NCI-H82 treated with DMSO at 0.1 percent for 48 hours (cell line): ENCODE measurements at regions not wholly inside any gene's neighbourhood (a gene's known extent, or its start where the extent isn't known, plus 50 kb on each side); places are given as distances from the start of the nearest gene placed in this dataset.
"Not testable (repeated sequence)": the region's sequence is repeated elsewhere in the genome, so short reads cannot be mapped to it uniquely, and the experiment has no call there.

Experiments
- DNase-seq: peaks from one replicate; lab custom pipeline; 2025; ENCODE audit not compliant: unreplicated experiment; lab: John Stamatoyannopoulos, UW

DNA sequence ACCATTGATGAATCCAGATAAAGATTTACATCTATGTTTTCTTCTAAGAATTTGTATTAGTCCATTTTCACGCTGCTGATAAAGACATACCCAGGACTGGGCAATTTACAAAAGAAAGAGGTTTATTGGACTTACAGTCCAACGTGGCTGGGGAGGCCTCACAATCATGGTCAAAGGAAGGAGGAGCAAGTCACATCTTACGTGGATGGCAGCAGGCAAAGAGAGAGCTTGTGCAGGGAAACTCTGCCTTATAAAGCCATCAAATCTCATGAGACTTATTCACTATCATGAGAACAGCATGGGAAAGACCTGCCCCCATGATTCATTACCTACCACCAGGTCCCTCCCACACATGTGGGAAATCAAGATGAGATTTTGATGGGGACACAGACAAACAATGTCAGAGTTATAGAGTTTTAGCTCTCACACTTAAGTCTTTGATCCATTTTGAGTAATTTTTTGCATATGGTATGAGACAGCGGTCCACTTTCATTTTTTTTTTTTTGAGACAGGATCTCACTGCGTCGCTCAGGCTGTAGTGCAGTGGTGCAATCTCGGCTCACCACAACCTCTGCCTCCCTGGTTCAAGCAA is 53.5 kb upstream of the JADE2 start:
- DNase-seq: not testable (repeated sequence)

GRCh38 chr5:134468921-134469400 is 56.5 kb upstream of the JADE2 start:
- DNase-seq: no peak

DNA sequence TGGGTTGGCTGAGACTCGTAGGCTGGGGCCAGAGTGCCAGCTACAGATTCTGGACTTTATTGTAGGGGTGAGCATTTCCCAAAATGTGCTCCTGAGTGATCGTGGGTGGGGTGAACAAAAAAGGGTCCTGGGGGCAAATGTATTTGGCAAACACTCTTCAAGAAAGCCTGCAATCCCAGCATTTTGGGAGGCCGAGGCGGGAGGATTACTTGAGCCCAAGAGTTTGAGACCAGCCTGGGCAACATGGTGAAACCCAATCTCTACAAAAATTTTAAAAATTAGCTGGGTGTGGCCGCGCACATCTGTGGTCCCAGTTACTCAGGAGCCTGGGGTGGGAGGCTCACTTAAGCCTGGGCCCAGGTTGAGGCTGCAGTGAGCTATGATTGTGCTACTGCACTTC is 55.5 kb upstream of the CDKN2AIPNL start:
- DNase-seq: no peak

DNA sequence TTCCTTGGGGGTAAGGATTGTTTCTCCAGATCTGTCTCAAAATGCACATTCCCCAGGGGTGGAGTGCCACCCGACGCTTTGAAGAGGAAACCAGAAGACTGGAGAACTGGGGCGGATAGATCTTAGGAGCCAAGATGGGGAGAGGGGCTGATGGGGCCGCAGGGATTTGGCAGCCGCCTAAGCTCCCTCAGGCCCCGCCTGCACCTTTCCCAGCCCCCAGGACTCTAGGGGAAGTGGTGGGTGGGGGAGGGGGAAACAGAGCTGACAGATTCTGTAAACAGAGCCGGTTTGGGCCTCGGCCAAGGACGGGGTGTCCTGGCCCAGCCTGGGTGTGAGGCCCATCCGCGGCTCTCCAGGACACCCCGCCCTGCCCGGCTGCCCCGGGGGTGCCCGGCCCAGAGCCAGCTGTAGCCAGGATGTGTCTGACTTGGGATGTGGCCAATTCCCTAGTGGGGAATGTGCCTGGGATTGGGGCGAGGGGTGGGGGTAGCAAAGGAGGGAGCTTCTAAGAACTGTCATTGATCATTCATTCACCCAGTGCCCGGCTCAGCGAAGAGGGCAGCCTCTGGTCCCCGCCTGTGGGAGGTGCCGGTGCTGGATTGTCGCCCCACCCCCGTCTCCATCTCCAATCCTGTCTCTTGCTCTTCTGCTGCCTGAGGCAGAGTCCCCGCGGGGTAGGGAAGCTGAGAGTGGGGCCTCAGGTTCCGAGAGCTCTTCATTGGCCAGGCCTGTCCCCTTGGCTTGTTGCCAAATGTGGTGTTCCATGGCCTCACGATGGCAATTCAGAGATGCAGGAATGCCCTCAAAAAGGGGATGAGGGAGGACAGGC is 54.8 kb upstream of the CDKN2AIPNL start:
- DNase-seq: peak; percentile 85

- DNase-seq: peak; percentile 30
Observed at GRCh38 chr5:134465816-134466240, 54.1 kb upstream of the CDKN2AIPNL start.

DNA sequence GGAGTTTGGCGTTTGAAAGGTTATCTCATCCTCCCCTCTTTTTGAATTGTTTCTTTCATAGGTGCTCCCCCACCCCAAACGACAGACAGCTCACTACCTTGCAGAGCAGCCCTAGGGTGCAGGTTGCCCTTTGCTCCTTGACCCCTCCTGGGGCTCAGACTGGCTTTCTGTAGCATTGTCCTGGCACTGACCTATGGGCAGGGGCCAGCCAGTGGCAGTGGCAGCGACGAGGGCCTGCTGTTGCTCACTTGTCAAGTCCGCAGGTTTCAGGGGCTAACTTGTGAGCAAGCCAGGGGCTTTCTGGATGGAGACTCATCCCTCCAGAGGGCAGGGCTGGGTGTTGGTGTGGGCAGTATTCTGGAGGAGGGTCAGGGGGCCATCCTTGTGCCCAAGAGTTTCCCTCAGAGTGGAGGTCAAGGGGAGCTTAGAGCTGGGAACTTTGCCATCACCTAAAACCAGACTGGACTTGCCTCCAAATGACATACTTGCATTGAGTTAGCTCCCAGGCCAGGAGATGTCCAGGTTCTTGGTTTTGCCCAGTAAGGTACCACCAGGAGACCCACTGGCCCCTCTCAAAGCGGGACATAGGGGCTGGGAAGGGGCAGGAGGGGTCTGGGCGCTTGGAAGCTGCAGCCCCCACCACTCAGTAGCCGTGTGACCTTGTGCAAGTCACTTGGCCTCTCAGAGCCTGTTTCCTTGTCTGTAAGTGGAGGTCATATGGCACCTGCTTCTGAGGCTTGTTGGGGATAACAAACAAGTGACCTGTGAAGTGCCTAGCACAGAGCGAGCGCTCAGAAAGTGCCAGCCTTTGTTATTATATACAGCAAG is 53.5 kb upstream of the CDKN2AIPNL start:
- no peak for DNase-seq

GRCh38 chr5:134463991-134464760 is 52.5 kb upstream of the CDKN2AIPNL start:
- no peak for DNase-seq

DNA sequence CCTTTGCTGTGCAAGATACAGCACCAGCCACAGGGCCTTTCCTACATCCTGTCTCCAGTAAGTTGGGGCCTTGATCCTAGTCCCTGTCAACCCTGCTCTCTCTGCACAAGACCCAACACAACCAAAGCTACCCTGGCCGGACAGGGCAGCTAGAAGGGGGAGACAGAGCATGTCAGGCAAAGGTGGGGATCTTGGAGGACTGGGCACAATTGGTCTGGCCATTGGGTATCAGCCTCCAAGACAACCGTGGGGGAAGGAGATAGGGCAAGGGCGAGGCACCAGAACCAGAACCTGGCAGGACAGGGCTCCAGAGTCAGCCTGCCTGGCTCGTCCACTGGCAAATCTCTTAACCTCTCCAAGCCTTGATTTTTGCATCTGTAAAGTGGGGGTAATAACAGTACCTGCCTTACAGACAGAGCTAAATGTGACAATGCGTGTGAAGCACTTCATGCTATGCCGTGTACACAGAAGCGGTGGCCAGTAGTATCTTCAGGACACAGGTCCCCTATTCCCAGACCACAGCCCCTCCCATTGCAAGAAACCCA is 51.6 kb upstream of the CDKN2AIPNL start:
- no peak for DNase-seq

DNA sequence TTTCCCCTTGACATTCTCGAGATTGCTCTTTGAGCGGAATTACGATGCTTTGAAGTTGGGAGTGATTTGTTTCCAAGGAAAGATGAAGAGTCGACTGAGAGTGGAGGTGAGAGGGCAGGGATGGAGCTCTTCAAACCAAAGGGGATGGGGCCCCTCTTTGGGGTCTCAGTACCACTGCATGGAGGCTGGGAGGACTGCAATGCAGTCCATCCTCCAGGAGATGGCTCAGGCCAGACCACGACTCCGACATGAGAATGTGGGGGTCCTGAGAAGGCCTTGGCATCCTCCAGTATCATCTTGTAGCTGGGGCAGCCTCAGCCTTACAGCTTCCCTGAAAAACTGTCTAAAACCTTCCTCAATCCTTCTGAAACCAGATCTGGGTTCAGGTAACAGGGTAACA is 51.1 kb upstream of the CDKN2AIPNL start:
- no peak for DNase-seq

DNA sequence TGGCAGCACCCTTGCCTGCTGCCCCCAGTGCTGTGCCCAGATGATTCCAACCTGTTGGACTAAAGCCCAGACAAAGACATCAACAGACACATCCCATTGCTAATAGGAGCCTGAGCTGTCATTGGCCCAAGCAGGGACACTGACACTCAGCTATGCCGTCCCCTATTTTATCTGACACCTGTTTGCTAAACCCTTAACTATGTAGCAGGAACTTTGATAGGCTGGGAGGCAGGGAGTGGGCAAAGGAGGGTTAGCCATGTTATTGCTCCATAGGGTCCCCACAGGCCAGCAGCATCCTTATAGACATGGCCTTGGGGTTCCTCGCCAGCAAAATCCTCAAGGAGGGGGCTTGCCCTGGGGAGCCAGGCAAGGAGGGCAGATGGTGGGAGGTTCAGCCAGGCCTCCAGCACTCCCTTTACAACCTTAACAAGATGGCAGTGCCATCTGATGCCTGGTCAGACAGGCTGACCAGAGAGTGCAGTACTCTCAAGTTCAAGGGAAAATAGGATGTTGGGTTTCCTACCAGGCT is 50.4 kb upstream of the CDKN2AIPNL start:
- no peak for DNase-seq
